ENCODE measurements at regions not wholly inside any gene's neighbourhood (a gene's known extent, or its start where the extent isn't known, plus 50 kb on each side); places are given as distances from the start of the nearest gene placed in this dataset.

DNA sequence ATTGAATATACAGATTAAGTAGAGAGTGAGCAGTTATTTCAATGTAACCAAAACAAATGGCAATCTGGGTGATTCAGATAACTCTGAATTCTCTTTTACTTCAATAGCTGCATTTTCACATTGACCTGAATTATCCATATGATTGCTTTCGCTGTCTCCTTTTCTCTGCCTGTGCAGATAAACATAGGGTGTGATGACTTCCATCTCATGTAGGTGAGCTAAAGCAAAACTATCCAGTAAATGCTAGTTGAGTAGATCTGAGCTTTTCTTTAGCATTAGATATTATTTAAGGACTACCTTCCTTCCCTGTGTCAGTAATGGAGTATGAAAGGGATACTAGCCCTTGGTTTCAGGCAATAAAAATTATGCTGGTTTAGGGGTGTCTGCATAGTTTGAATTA, 288.6 kb downstream of the OXSM start:
- Histone ChIP-seq H3K36me3 (ENCODE audit: control insufficient read depth in 2 of 2, extremely low read depth in 1 of 2, insufficient read depth in 2 of 2, low read length in 2 of 2) (no peaks in the 10 kb centered on the region), H3K9me1 (ENCODE audit: control insufficient read depth, extremely low read depth, insufficient read depth, low read length) (no peaks in the 10 kb centered on the region), H3K9me3 (ENCODE audit: control insufficient read depth, low read depth, low read length) (no peaks in the 10 kb centered on the region), H3K79me2 (ENCODE audit: control insufficient read depth, insufficient read depth, low read length) (no peaks in the 10 kb centered on the region), H3K4me2 (ENCODE audit: control insufficient read depth, extremely low read depth, insufficient read depth, low read depth, low read length) (no peak overlapping the region), H3K27ac (ENCODE audit: control insufficient read depth, insufficient read depth, low read length) (no peak overlapping the region), H3K4me3 (ENCODE audit: control insufficient read depth in 2 of 3, extremely low read depth in 1 of 3, insufficient read depth in 2 of 3, low read depth in 1 of 3, low read length in 3 of 3) (no peak overlapping the region), H3K9ac (ENCODE audit: control insufficient read depth, extremely low read depth, insufficient read depth, low read length) (no peak overlapping the region), H3K27me3 (ENCODE audit: control insufficient read depth, extremely low read depth, insufficient read depth, low read length) (no peaks in the 10 kb centered on the region), H3K4me1 (ENCODE audit: control insufficient read depth, extremely low read depth, insufficient read depth, low read length) (no peaks in the 10 kb centered on the region), H4K20me1 (ENCODE audit: control insufficient read depth, extremely low read depth, insufficient read depth, low read length) (no peaks in the 10 kb centered on the region), H2AFZ (ENCODE audit: control insufficient read depth, low read length) (no peak overlapping the region)
- dilution Hi-C loops (cut with MboI; ENCODE audit: extremely low pct_ligation_motif_present, low sequenced_read_pairs): no loop called here
- TF ChIP-seq, protein P1, sequence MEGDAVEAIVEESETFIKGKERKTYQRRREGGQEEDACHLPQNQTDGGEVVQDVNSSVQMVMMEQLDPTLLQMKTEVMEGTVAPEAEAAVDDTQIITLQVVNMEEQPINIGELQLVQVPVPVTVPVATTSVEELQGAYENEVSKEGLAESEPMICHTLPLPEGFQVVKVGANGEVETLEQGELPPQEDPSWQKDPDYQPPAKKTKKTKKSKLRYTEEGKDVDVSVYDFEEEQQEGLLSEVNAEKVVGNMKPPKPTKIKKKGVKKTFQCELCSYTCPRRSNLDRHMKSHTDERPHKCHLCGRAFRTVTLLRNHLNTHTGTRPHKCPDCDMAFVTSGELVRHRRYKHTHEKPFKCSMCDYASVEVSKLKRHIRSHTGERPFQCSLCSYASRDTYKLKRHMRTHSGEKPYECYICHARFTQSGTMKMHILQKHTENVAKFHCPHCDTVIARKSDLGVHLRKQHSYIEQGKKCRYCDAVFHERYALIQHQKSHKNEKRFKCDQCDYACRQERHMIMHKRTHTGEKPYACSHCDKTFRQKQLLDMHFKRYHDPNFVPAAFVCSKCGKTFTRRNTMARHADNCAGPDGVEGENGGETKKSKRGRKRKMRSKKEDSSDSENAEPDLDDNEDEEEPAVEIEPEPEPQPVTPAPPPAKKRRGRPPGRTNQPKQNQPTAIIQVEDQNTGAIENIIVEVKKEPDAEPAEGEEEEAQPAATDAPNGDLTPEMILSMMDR (optimal IDR thresholded peaks at IDR 0.05 in 1 of 3, IDR thresholded peaks at IDR 0.05 in 1 of 3, conservative IDR thresholded peaks at IDR 0.05 in 1 of 3; ENCODE audit: extremely low read depth in 1 of 3, insufficient read depth in 2 of 3, low read length in 3 of 3): no peak
- no peak for TF ChIP-seq EZH2 (IDR thresholded peaks at IDR 0.05; ENCODE audit: low read length)
- no peak for FAIRE-seq
- no peak for DNase-seq (ENCODE audit: low read depth, low spot score)

DNA sequence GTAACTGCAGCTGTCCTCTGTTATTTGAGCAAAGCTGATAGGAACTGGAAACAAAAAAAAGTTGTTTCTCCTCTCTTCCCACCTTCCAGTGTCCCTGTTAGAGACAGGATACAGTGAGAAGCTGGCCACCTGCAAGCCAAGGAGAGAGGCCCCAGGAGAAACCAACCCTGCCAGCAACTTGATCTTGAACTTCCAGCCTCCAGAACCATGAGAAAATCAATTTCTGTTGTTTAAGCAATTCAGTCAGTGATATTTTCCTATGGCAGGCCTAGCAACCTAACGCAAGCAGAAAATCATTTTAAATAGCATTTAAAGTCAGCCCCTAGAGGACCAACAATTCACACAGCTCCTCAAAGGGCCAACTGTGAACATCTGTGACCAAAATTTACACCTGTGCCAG, 291.3 kb downstream of the OXSM start:
- no peaks in the 10 kb centered on the region for H3K9me3 ChIP-seq (ENCODE audit: control insufficient read depth, low read depth, low read length)
- no peak for FAIRE-seq
- no peaks in the 10 kb centered on the region for H3K27me3 ChIP-seq (ENCODE audit: control insufficient read depth, extremely low read depth, insufficient read depth, low read length)
- H3K36me3 ChIP-seq (ENCODE audit: control insufficient read depth in 2 of 2, extremely low read depth in 1 of 2, insufficient read depth in 2 of 2, low read length in 2 of 2): no peaks in the 10 kb centered on the region
- H3K4me3 ChIP-seq (ENCODE audit: control insufficient read depth in 2 of 3, extremely low read depth in 1 of 3, insufficient read depth in 2 of 3, low read depth in 1 of 3, low read length in 3 of 3): no peak overlapping the region
- no peak overlapping the region for H3K27ac ChIP-seq (ENCODE audit: control insufficient read depth, insufficient read depth, low read length)
- H3K4me2 ChIP-seq (ENCODE audit: control insufficient read depth, extremely low read depth, insufficient read depth, low read depth, low read length): no peak overlapping the region
- H3K79me2 ChIP-seq (ENCODE audit: control insufficient read depth, insufficient read depth, low read length): no peaks in the 10 kb centered on the region
- dilution Hi-C loops (cut with MboI; ENCODE audit: extremely low pct_ligation_motif_present, low sequenced_read_pairs): no loop called here
- H3K9ac ChIP-seq (ENCODE audit: control insufficient read depth, extremely low read depth, insufficient read depth, low read length): no peak overlapping the region
- H2AFZ ChIP-seq (ENCODE audit: control insufficient read depth, low read length): no peak overlapping the region
- DNase-seq (ENCODE audit: low read depth, low spot score): no peak
- TF ChIP-seq, protein P1 (optimal IDR thresholded peaks at IDR 0.05 in 1 of 3, IDR thresholded peaks at IDR 0.05 in 1 of 3, conservative IDR thresholded peaks at IDR 0.05 in 1 of 3; ENCODE audit: extremely low read depth in 1 of 3, insufficient read depth in 2 of 3, low read length in 3 of 3): no peak
- TF ChIP-seq EZH2 (IDR thresholded peaks at IDR 0.05; ENCODE audit: low read length): no peak
- H3K9me1 ChIP-seq (ENCODE audit: control insufficient read depth, extremely low read depth, insufficient read depth, low read length): no peaks in the 10 kb centered on the region
- no peaks in the 10 kb centered on the region for H4K20me1 ChIP-seq (ENCODE audit: control insufficient read depth, extremely low read depth, insufficient read depth, low read length)
- no peaks in the 10 kb centered on the region for H3K4me1 ChIP-seq (ENCODE audit: control insufficient read depth, extremely low read depth, insufficient read depth, low read length)

All from keratinocyte (primary cell).